Caco-2 (cell line): ENCODE measurements at regions not wholly inside any gene's neighbourhood (a gene's known extent, or its start where the extent isn't known, plus 50 kb on each side); places are given as distances from the start of the nearest gene placed in this dataset.

Source experiments
- BruUV-seq: library from RNA; stranded (reverse); fragments of 400-500 nt; replicated peaks from 2 replicates; lab custom pipeline; 2021; lab: Mats Ljungman, UMichigan
- CTCF ChIA-PET: fragments of 300-600 bp; sonication (Branson Sonifier 250); formaldehyde crosslinking; loops from one replicate; lab custom pipeline; 2022; ENCODE audit warnings: antibody characterized with exemption; lab: Charles Lee
- POLR2A ChIA-PET: fragments of 300-600 bp; sonication (Branson Sonifier 250); formaldehyde crosslinking; loops from one replicate; lab custom pipeline; 2022; ENCODE audit warnings: antibody characterized with exemption; lab: Charles Lee
- DNase-seq, 2 experiments: peaks; one replicate each; pipeline versions ENCODE4 v3.0.0 to v3.0.0-alpha.2; 2020 to 2022
- H3K27me3 ChIP-seq: replicated peaks from 2 replicates; pipeline ENCODE4 v1.6.0; 2011; ENCODE audit warnings: low read length; ENCODE audit not compliant: control insufficient read depth, insufficient read depth
- H3K36me3 ChIP-seq: 2 replicates; pipeline ENCODE4 v1.5.1; 2011; ENCODE audit warnings: low read length; ENCODE audit not compliant: control insufficient read depth, insufficient read depth
- H3K4me1 ChIP-seq: fragments of 250-450 bp; sonication (Bioruptor Pico); 2 replicates; pipeline ENCODE4 v1.5.1; 2020; ENCODE audit warnings: mild to moderate bottlenecking
- H3K4me3 ChIP-seq: 2 replicates; pipeline ENCODE4 v1.5.1; 2011; ENCODE audit warnings: low read depth, mild to moderate bottlenecking, control low read depth, low read length
- H3K9me3 ChIP-seq: fragments of 250-450 bp; sonication (Bioruptor Pico); 2 replicates; pipeline ENCODE4 v1.5.1; 2020; ENCODE audit warnings: mild to moderate bottlenecking, moderate library complexity
- H3K27ac Mint-ChIP-seq: one replicate; pipeline ENCODE4 v1.8.0; 2022; ENCODE audit warnings: mixed read lengths; ENCODE audit not compliant: unreplicated experiment
- H3K27me3 Mint-ChIP-seq: one replicate; pipeline ENCODE4 v1.8.0; 2022; ENCODE audit warnings: mixed read lengths; ENCODE audit not compliant: insufficient read depth, unreplicated experiment
- H3K36me3 Mint-ChIP-seq: one replicate; pipeline ENCODE4 v1.8.0; 2022; ENCODE audit warnings: mild to moderate bottlenecking, mixed read lengths; ENCODE audit not compliant: insufficient read depth, unreplicated experiment
- H3K4me1 Mint-ChIP-seq: one replicate; pipeline ENCODE4 v1.8.0; 2022; ENCODE audit warnings: low read depth, mixed read lengths; ENCODE audit not compliant: unreplicated experiment
- H3K4me3 Mint-ChIP-seq: one replicate; pipeline ENCODE4 v1.8.0; 2022; ENCODE audit warnings: mild to moderate bottlenecking, moderate library complexity, mixed read lengths; ENCODE audit not compliant: unreplicated experiment
- H3K9me3 Mint-ChIP-seq: one replicate; pipeline ENCODE4 v1.8.0; 2022; ENCODE audit warnings: mixed read lengths; ENCODE audit not compliant: unreplicated experiment
- intact Hi-C: fragments of 100-400 bp; cut with micrococcal nuclease; formaldehyde crosslinking; loops from one replicate; pipeline ENCODE4 v1.10.0; 2022; ENCODE audit not compliant: unreplicated experiment
- TF ChIP-seq, protein P1 (sequence below), 2 experiments: fragments of 200-600 bp in 1 of 2; IDR thresholded peaks; 1 replicate in 1 of 2; 2 replicates in 1 of 2; pipeline versions ENCODE4 v1.5.1 to v1.8.0; 2011 to 2022; ENCODE audit warnings: antibody characterized with exemption in 1 of 2, control low read depth in 1 of 2, inconsistent platforms in 1 of 2, low read depth in 1 of 2, low read length in 1 of 2, mild to moderate bottlenecking in 1 of 2, moderate library complexity in 1 of 2; ENCODE audit not compliant: insufficient read depth in 1 of 2, severe bottlenecking in 1 of 2, unreplicated experiment in 1 of 2

DNA sequence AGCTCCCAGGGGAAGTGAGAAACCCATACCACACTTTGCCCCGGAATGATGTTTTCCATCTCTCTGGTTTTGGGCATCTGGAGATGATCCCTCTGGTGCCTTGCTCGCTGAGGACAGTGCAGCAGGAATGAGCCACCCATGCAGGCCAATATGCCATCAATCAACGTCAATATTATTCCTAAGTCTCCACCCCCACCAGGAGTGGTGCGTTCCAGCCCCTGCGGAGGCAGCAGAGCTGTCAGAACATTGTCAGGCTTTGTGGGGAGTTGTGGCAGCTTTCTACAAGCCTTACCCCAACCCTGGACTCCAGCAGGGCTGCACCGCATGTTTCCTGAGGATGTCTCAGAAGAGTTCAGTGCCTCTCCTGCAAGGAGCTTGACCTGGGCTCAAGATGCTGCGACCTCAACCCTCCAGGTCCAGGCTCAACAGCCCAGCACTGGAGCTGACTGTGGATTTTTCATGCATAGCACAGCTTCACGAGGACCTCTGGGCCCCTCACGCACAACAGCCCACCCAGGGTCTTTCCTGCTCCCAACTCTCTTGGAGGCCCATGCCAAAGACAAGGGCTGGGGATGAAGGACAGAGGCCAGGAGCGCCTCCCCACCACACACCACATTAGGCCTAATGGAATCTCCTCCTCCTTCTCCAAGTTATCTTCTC is 67.5 kb downstream of the PSMG1 start:
- BruUV-seq, result no TSS peak
- peak in 1 of 2 experiments; percentile 19 for DNase-seq
- CTCF ChIA-PET, result no interaction called here

DNA sequence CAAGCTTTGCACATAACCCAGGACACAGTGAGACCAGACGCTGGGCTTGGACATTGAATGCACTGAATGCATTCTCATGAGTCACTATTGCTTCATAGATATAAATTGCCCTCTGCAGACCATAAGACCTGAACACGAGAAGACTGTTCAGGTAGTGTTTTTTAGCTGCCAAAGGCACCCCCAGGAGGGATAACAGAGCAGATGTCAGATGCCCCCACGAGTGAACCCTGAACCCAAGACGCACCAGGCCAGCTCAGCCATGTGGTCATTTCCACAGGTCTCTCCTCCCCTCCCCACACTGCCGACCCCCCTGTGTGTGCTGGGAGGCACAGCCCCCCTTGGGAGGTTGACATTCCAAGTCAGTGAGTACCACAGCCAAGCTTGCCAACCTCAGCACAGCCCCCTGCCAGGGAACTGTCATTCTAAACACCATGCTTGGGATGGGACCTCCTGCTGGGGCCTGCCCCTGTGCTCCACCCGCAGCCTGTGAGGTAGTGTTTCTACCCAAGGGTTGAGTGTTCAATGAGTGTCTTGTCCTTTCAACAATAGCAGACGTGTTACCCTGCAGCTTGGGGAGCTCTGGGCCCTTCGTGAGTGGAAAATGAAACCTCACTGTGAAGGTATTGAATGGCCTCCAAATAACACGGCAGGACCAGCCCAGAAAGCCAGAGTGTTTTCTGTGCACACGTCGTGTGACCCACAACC is 68.2 kb downstream of the PSMG1 start:
- Histone ChIP-seq H3K4me3 (no peak overlapping the region), H3K4me1 (no peaks in the 10 kb centered on the region), H3K9me3 (no peaks in the 10 kb centered on the region), H3K36me3 (no peaks in the 10 kb centered on the region), H3K27me3 (no peaks in the 10 kb centered on the region)
- DNase-seq, result no peak
- intact Hi-C loops, result no loop called here
- Mint-ChIP-seq H3K27me3 (no peaks in the 10 kb centered on the region), H3K36me3 (no peaks in the 10 kb centered on the region), H3K9me3 (no peaks in the 10 kb centered on the region), H3K4me1 (no peaks in the 10 kb centered on the region), H3K27ac (no peak overlapping the region), H3K4me3 (no peak overlapping the region)
- ChIA-PET POLR2A (no interaction called here), CTCF (no interaction called here)
- no TSS peak for BruUV-seq
- TF ChIP-seq, protein P1, sequence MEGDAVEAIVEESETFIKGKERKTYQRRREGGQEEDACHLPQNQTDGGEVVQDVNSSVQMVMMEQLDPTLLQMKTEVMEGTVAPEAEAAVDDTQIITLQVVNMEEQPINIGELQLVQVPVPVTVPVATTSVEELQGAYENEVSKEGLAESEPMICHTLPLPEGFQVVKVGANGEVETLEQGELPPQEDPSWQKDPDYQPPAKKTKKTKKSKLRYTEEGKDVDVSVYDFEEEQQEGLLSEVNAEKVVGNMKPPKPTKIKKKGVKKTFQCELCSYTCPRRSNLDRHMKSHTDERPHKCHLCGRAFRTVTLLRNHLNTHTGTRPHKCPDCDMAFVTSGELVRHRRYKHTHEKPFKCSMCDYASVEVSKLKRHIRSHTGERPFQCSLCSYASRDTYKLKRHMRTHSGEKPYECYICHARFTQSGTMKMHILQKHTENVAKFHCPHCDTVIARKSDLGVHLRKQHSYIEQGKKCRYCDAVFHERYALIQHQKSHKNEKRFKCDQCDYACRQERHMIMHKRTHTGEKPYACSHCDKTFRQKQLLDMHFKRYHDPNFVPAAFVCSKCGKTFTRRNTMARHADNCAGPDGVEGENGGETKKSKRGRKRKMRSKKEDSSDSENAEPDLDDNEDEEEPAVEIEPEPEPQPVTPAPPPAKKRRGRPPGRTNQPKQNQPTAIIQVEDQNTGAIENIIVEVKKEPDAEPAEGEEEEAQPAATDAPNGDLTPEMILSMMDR (IDR thresholded peaks at IDR 0.05; ENCODE audit: insufficient read depth in 1 of 2, low read depth in 1 of 2, low read length in 1 of 2, severe bottlenecking in 1 of 2, unreplicated experiment in 1 of 2), result no peak

More for the DNA sequence above, 67.5 kb downstream of the PSMG1 start:
- H3K4me1 Mint-ChIP-seq, result no peaks in the 10 kb centered on the region
- POLR2A ChIA-PET, result no interaction called here
- no peaks in the 10 kb centered on the region for H3K27me3 Mint-ChIP-seq
- Histone ChIP-seq H3K9me3 (no peaks in the 10 kb centered on the region), H3K4me3 (no peak overlapping the region), H3K27me3 (no peaks in the 10 kb centered on the region), H3K4me1 (no peaks in the 10 kb centered on the region), H3K36me3 (no peaks in the 10 kb centered on the region)
- H3K9me3 Mint-ChIP-seq, result no peaks in the 10 kb centered on the region
- no peaks in the 10 kb centered on the region for H3K36me3 Mint-ChIP-seq
- no peak overlapping the region for H3K27ac Mint-ChIP-seq
- TF ChIP-seq, protein P1 (IDR thresholded peaks at IDR 0.05; ENCODE audit: insufficient read depth in 1 of 2, low read depth in 1 of 2, low read length in 1 of 2, severe bottlenecking in 1 of 2, unreplicated experiment in 1 of 2), result no peak
- intact Hi-C loops, result no loop called here
- no peak overlapping the region for H3K4me3 Mint-ChIP-seq

DNA sequence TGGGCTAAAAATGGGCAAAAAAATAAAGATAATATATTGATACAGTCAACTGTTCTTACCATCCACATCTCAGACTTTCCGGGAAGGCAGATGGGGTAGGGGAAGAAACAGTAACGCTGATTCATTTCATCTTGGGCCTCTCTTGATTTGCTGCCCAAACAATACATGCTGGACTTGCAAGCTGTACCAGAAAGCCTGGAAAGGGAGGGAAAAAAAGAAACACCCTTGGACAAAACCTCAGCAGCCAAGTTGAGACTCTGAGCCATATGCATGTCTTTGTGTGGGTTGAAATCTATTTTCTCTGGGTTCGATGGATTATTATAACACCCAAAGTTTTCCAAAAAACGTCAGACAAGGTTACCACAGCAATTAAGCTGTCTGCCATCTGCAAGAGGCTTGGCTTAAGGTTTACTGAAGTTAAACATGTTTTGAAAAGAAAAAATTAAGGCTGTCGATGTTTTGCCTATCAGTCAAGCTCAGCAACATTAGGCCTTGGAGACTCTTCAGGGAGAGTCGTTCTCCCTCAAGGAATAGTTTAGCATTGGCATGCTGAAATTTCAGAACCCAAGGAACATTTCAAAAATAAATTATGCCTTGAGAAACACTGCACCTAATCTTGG is 71.2 kb downstream of the PSMG1 start:
- H3K9me3 Mint-ChIP-seq, result no peaks in the 10 kb centered on the region
- CTCF ChIA-PET, result no interaction called here
- H3K36me3 ChIP-seq, result no peaks in the 10 kb centered on the region

More for the DNA sequence above, 71.2 kb downstream of the PSMG1 start:
- Histone ChIP-seq H3K4me1 (no peaks in the 10 kb centered on the region), H3K27me3 (no peaks in the 10 kb centered on the region), H3K4me3 (no peak overlapping the region), H3K9me3 (no peaks in the 10 kb centered on the region)
- H3K27ac Mint-ChIP-seq, result no peak overlapping the region
- intact Hi-C loops, result no loop called here
- no peak for DNase-seq
- H3K4me1 Mint-ChIP-seq, result no peaks in the 10 kb centered on the region
- BruUV-seq, result no TSS peak
- H3K36me3 Mint-ChIP-seq, result no peaks in the 10 kb centered on the region
- H3K4me3 Mint-ChIP-seq, result no peak overlapping the region
- POLR2A ChIA-PET, result no interaction called here
- TF ChIP-seq, protein P1 (IDR thresholded peaks at IDR 0.05; ENCODE audit: insufficient read depth in 1 of 2, low read depth in 1 of 2, low read length in 1 of 2, severe bottlenecking in 1 of 2, unreplicated experiment in 1 of 2), result no peak
- H3K27me3 Mint-ChIP-seq, result no peaks in the 10 kb centered on the region
